HG02970 (cell line): ENCODE measurements at regions not wholly inside any gene's neighbourhood (a gene's known extent, or its start where the extent isn't known, plus 50 kb on each side); places are given as distances from the start of the nearest gene placed in this dataset.
A peak's percentile ranks its signal among the peaks of the same experiment; 100 is the strongest.
"Not testable (repeated sequence)": the region's sequence is repeated elsewhere in the genome, so short reads cannot be mapped to it uniquely, and the experiment has no call there.

Source experiments
- ATAC-seq: cut with Tn5 transposase; IDR thresholded peaks from one replicate; pipeline ENCODE4 v1.9.1; 2021; ENCODE audit warnings: mild to moderate bottlenecking, moderate library complexity, moderate number of reproducible peaks; ENCODE audit not compliant: unreplicated experiment, low FRiP score

DNA sequence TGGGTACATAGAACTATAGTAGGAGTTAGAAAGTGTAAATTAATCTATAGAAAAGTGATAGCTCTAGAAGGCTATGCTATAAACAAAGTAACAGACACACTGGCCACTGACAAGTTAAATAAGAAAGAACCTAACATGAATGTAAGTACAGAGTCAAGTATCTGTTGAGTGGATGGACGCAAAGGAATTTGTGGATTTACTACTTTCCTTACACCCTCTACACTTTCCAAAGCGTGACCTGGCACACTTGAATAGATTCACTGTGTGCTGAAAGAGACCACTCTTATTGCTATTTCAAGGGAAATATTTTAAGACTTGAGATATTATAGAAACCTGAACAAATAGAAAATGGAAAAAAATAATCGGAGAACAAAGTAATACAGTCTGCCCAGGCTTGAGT lies 142.8 kb upstream of the SAMSN1 start:
- no peak for ATAC-seq

DNA sequence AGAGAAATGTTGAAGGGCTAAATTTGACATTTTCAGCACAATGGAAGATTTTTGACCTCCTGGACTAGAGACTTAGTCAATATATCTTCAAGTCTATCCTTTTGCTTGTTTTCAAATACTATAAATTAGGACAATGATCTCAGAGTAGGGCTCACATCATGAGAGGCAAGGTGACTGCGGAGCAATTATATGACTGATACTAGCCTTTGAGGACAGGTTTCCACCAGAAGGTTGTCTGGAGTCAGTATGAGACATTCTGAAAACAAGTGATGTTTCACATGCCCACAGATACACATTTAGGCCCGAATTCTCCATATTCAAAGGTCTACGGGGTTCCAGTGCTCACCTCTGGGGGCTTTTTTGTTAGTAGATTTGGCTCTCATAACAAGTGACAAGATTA lies 142.3 kb upstream of the SAMSN1 start:
- ATAC-seq: no peak

- ATAC-seq: peak; percentile 44
Measured at GRCh38 chr21:14687268-14687625, 141.1 kb upstream of the SAMSN1 start.

GRCh38 chr21:14686466-14687267 lies 140.6 kb upstream of the SAMSN1 start:
- ATAC-seq: peak; percentile 50

- no peak for ATAC-seq
Measured at GRCh38 chr21:14685568-14685967, 139.5 kb upstream of the SAMSN1 start.

DNA sequence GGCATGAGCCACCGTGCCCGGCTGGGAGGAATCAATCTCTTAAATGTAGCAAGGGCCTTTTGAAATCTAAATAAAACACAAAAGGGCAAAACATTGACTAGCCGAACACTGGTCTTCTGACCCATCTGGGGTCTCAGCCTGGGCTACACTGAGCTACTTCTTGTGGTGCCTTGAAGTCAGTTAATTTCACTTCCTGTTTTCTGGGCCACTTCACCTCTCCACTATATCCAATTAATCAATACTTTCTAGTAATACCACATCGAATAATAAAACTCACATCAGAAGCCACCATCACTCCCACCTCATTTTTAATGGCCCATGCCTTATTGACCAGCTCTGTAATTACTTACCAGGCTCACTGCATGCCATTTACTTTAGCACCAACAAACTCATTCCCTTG lies 138.0 kb upstream of the SAMSN1 start:
- ATAC-seq: no peak

- ATAC-seq: no peak
Measured at GRCh38 chr21:14683063-14683462, 136.9 kb upstream of the SAMSN1 start.

- ATAC-seq: no peak
Measured at GRCh38 chr21:14678973-14679574, 133.0 kb upstream of the SAMSN1 start.

DNA sequence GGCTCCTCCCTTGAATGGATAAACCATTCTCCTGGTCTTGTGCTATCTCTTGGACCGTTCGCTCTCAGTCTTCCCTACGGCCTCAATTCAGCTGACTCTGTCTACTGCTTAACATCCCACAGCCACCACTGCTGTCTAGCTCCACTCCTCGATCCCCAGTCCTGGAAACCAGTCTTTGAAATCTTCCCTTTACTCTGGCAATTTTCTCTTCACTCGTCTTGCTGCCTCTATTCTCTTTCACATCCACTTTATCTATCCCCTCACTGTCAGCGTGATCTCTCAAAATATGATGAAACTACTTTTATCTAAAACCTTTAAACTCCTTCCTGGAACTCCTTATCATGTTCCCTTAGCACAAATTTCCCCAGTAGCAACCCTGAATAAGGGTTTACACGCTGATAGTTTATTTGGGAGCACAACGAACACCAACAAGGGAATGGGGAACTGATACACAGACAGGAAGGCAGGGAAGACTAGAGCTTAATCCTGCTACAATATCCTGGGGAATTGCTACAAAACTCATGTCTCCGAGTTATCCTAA lies 131.6 kb upstream of the SAMSN1 start:
- no peak for ATAC-seq

DNA sequence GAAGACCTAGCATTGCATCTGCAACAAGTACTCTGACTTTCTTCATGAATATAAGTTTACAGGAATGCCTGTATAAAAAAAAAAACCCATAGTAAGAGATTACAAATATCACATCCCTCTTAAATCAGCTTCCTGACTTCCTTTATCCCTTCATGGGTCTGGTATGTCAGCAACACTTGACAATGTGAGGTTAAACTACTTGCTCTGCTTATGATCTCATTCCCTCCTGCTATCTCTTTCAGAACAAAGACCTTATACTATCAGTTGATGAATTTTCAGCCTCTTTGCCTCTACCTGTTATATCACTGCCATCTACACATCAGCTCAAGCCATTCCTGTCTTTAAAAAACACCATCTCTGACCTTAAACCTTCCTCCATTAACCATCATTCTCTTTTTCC lies 130.9 kb upstream of the SAMSN1 start:
- no peak for ATAC-seq

DNA sequence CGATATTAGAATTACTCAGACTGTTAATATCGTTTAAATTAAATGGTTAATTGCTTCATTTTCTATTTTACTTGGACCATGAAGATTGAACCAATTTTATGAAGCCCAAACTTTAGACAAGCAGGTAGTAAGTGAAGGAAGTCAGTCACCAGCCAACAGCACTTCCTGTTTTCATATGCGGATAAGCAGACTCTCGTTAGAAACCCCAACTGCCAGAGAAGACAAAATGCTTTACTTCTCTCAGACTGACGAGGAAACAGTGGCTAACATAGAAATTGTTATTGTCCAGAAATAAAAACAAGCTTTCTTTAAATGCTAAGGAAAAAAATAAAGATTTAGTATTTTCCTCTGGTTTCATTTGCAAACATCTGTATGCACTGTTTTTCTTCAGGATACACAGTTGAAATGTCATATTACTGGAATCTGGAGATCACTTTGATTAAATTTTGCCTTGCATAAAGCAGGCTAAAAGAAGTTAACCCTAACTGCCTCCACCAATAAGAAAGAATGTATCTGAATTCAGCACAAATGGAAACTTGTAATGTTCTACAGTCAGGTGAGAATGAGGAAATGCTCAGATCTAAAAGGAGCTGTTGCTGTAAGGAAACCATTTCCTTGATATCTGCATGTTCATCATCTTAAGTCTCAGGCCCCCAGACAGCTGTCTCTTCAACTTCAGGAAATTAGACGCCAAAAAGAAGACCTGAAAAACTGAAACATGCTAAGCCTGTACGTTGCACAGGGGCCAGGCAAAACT lies 129.8 kb upstream of the SAMSN1 start:
- no peak for ATAC-seq

DNA sequence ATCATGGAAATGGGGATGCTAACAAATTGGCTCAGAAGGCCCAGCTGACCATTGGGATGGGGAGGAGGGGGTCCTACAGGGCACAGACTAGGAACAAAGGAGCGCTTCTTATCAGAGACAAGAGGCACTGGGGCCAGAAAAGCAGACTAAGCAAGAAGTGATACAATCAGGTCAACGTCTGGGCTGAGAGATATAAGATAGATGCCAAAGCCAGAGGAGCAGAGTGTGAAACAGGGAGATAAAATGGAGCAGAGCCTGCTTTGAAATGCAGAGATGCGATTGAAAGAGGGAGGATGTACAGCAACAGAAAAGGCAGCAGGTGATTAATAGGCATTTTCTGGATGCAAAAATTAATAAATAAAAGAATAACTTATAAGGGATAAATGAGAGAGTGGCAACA lies 127.5 kb upstream of the SAMSN1 start:
- no peak for ATAC-seq

GRCh38 chr21:14672466-14672865 lies 126.4 kb upstream of the SAMSN1 start:
- no peak for ATAC-seq

DNA sequence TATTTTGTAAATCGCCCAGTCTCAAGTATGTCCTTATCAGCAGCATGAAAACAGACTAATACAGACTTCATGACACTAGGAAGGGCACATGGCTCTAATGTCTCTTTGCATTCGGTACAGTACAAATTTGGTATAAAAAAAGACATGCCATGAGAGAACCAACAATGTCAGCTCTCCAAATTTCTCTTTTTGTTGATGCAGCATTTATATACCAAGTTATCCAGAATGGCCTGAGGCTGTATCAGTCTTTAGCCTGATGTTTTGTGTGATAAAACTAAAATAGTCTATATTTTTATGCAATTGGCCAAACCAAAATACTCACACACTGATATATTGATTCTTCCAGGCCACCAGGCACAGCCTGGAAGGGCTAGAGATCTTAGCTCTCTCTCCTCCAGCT lies 124.3 kb upstream of the SAMSN1 start:
- no peak for ATAC-seq

DNA sequence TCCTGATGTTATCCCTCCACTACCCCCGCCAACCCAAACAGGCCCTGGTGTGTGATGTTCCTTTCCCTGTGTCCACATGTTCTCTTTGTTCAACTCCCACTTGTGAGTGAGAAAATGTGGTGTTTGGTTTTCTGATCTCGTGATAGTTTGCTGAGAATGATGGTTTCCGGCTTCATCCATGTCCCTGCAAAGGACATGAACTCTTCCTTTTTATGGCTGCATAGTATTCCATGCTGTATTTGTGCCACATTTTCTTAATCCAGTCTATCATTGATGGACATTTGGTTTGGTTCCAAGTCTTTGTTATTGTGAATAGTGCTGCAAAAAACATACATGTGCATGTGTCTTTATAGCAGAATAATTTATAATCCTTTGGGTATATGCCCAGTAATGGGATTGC lies 123.0 kb upstream of the SAMSN1 start:
- not testable (repeated sequence) for ATAC-seq

GRCh38 chr21:14657241-14658008 lies 111.3 kb upstream of the SAMSN1 start:
- ATAC-seq: no peak

GRCh38 chr21:14646893-14647292 lies 100.8 kb upstream of the SAMSN1 start:
- no peak for ATAC-seq

GRCh38 chr21:14645702-14646101 lies 99.6 kb upstream of the SAMSN1 start:
- no peak for ATAC-seq

GRCh38 chr21:14632359-14632758 lies 86.2 kb upstream of the SAMSN1 start:
- no peak for ATAC-seq

- no peak for ATAC-seq
Measured at GRCh38 chr21:14630556-14631069, 84.5 kb upstream of the SAMSN1 start.
